ENCODE measurements at regions not wholly inside any gene's neighbourhood (a gene's known extent, or its start where the extent isn't known, plus 50 kb on each side); places are given as distances from the start of the nearest gene placed in this dataset.
A peak's percentile ranks its signal among the peaks of the same experiment; 100 is the strongest.

DNA sequence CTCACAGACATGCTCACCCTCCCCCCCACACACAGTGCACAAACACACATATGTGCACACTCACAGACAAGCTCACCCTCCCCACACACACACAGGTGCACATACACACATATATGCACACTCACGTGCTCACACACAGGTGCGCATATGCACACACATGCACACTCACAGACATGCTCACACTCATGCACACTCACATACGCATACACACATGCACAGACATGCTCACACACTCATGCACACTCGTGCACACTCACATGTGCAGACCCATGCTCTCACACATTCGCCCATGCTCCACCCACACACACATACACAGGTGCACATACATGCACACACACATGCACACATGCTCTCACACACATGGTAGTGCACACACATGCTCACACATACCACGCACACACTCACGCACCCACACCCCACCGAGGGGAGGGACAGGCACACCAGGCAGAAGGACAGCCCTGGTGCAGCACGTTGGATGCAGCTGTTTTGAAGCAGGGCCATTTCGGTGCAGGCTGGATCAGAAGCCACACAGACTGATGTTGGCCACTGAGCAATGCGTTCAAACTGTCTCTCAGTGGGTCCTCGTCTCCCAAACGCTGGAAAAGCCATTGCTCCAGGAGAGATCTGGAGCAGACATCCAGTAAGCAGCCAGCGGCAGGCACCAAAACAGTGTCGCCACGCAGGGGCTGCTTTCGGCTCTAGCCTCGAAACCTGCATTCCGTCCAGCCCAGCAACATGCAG, 86.2 kb upstream of the ZNF469 start:
- Mint-ChIP-seq H3K9me3 (no peaks in the 10 kb centered on the region), H3K4me3 (no peak overlapping the region), H3K36me3 (no peaks in the 10 kb centered on the region), H3K4me1 (ENCODE audit: unreplicated experiment) (peaks cover 15% of the 10 kb centered on the region), H3K27me3 (peaks cover 23% of the 10 kb centered on the region), H3K27ac (peak overlapping the region; percentile 23)
- DNase-seq (ENCODE audit: extremely low spot score, unreplicated experiment) = no peak
- TF ChIP-seq, protein P1, sequence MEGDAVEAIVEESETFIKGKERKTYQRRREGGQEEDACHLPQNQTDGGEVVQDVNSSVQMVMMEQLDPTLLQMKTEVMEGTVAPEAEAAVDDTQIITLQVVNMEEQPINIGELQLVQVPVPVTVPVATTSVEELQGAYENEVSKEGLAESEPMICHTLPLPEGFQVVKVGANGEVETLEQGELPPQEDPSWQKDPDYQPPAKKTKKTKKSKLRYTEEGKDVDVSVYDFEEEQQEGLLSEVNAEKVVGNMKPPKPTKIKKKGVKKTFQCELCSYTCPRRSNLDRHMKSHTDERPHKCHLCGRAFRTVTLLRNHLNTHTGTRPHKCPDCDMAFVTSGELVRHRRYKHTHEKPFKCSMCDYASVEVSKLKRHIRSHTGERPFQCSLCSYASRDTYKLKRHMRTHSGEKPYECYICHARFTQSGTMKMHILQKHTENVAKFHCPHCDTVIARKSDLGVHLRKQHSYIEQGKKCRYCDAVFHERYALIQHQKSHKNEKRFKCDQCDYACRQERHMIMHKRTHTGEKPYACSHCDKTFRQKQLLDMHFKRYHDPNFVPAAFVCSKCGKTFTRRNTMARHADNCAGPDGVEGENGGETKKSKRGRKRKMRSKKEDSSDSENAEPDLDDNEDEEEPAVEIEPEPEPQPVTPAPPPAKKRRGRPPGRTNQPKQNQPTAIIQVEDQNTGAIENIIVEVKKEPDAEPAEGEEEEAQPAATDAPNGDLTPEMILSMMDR (conservative IDR thresholded peaks at IDR 0.05) = no peak

GRCh38 chr16:88297178-88297720, 85.5 kb upstream of the ZNF469 start:
- Mint-ChIP-seq H3K27me3 (peaks cover 26% of the 10 kb centered on the region), H3K4me3 (no peak overlapping the region), H3K36me3 (no peaks in the 10 kb centered on the region), H3K27ac (no peak overlapping the region), H3K4me1 (ENCODE audit: unreplicated experiment) (peaks cover 15% of the 10 kb centered on the region), H3K9me3 (no peaks in the 10 kb centered on the region)
- TF ChIP-seq, protein P1 (conservative IDR thresholded peaks at IDR 0.05) = no peak
- DNase-seq (ENCODE audit: extremely low spot score, unreplicated experiment) = no peak

GRCh38 chr16:88298181-88298832, 84.5 kb upstream of the ZNF469 start:
- TF ChIP-seq, protein P1 (conservative IDR thresholded peaks at IDR 0.05) = no peak
- Mint-ChIP-seq H3K27ac (no peak overlapping the region), H3K27me3 (peaks cover 21% of the 10 kb centered on the region), H3K4me3 (no peak overlapping the region), H3K36me3 (no peaks in the 10 kb centered on the region), H3K9me3 (no peaks in the 10 kb centered on the region), H3K4me1 (ENCODE audit: unreplicated experiment) (peaks cover 15% of the 10 kb centered on the region)
- no peak for DNase-seq (ENCODE audit: extremely low spot score, unreplicated experiment)

GRCh38 chr16:88298833-88299745, 83.7 kb upstream of the ZNF469 start:
- Mint-ChIP-seq H3K9me3 (no peaks in the 10 kb centered on the region), H3K27ac (no peak overlapping the region), H3K27me3 (peaks cover 20% of the 10 kb centered on the region), H3K4me3 (no peak overlapping the region), H3K4me1 (ENCODE audit: unreplicated experiment) (peaks cover 15% of the 10 kb centered on the region), H3K36me3 (no peaks in the 10 kb centered on the region)
- TF ChIP-seq, protein P1 (conservative IDR thresholded peaks at IDR 0.05) = no peak
- DNase-seq (ENCODE audit: extremely low spot score, unreplicated experiment) = no peak

GRCh38 chr16:88299751-88300462, 82.9 kb upstream of the ZNF469 start:
- Mint-ChIP-seq H3K9me3 (no peaks in the 10 kb centered on the region), H3K27me3 (peaks cover 17% of the 10 kb centered on the region), H3K4me1 (ENCODE audit: unreplicated experiment) (peaks cover 15% of the 10 kb centered on the region), H3K36me3 (no peaks in the 10 kb centered on the region), H3K4me3 (no peak overlapping the region), H3K27ac (no peak overlapping the region)
- DNase-seq (ENCODE audit: extremely low spot score, unreplicated experiment) = no peak
- TF ChIP-seq, protein P1 (conservative IDR thresholded peaks at IDR 0.05) = no peak

Data from type B pancreatic cell (in vitro differentiated cells).